ENCODE measurements at regions not wholly inside any gene's neighbourhood (a gene's known extent, or its start where the extent isn't known, plus 50 kb on each side); places are given as distances from the start of the nearest gene placed in this dataset.
"Not testable (repeated sequence)": the region's sequence is repeated elsewhere in the genome, so short reads cannot be mapped to it uniquely, and the experiment has no call there.

- H4K20me1 ChIP-seq (ENCODE audit: insufficient read depth, low read length, poor library complexity, severe bottlenecking), result no peaks in the 10 kb centered on the region
- no peaks in the 10 kb centered on the region for H3K9me3 ChIP-seq (ENCODE audit: insufficient read depth, low read depth, low read length)
- TF ChIP-seq CTCF (conservative IDR thresholded peaks at IDR 0.05; ENCODE audit: low read length) (no peak), EZH2phosphoT487 (IDR thresholded peaks at IDR 0.05; ENCODE audit: borderline replicate concordance) (no peak)
- H3K4me1 ChIP-seq (ENCODE audit: insufficient read depth, low read length, poor library complexity, severe bottlenecking), result no peaks in the 10 kb centered on the region
- H3K9ac ChIP-seq (ENCODE audit: low read depth, low read length, poor library complexity, severe bottlenecking), result no peak overlapping the region
- no peak overlapping the region for H3K4me2 ChIP-seq (ENCODE audit: low read depth, low read length, poor library complexity, severe bottlenecking)
- no peak overlapping the region for H2AFZ ChIP-seq (ENCODE audit: low read length)
- no peaks in the 10 kb centered on the region for H3F3A ChIP-seq (ENCODE audit: low read depth)
- no peaks in the 10 kb centered on the region for H3K79me2 ChIP-seq (ENCODE audit: insufficient read depth, low read length)
- no peaks in the 10 kb centered on the region for H3K27me3 ChIP-seq (ENCODE audit: insufficient read depth, low read length, poor library complexity, severe bottlenecking)
- no peaks in the 10 kb centered on the region for H3K36me3 ChIP-seq (ENCODE audit: insufficient read depth, low read length)
- H3K9me2 ChIP-seq (replicated peaks; ENCODE audit: low read depth, low read length), result no peaks in the 10 kb centered on the region
- H3K4me3 ChIP-seq (ENCODE audit: low read length, poor library complexity, severe bottlenecking), result no peak overlapping the region
These were observed 136.5 kb upstream of the PITX1 start for GRCh38 chr5:135170500-135170899.

- Histone ChIP-seq H4K20me1 (ENCODE audit: insufficient read depth, low read length, poor library complexity, severe bottlenecking) (no peaks in the 10 kb centered on the region), H3K79me2 (ENCODE audit: insufficient read depth, low read length) (no peaks in the 10 kb centered on the region), H3K9me2 (replicated peaks; ENCODE audit: low read depth, low read length) (no peaks in the 10 kb centered on the region), H3F3A (ENCODE audit: low read depth) (no peaks in the 10 kb centered on the region), H3K9me3 (ENCODE audit: insufficient read depth, low read depth, low read length) (no peaks in the 10 kb centered on the region), H3K4me1 (ENCODE audit: insufficient read depth, low read length, poor library complexity, severe bottlenecking) (no peaks in the 10 kb centered on the region), H3K4me2 (ENCODE audit: low read depth, low read length, poor library complexity, severe bottlenecking) (no peak overlapping the region), H3K36me3 (ENCODE audit: insufficient read depth, low read length) (no peaks in the 10 kb centered on the region), H3K27me3 (ENCODE audit: insufficient read depth, low read length, poor library complexity, severe bottlenecking) (no peaks in the 10 kb centered on the region), H3K9ac (ENCODE audit: low read depth, low read length, poor library complexity, severe bottlenecking) (no peak overlapping the region), H3K4me3 (ENCODE audit: low read length, poor library complexity, severe bottlenecking) (no peak overlapping the region), H2AFZ (ENCODE audit: low read length) (no peak overlapping the region)
- no peak for TF ChIP-seq EZH2phosphoT487 (IDR thresholded peaks at IDR 0.05; ENCODE audit: borderline replicate concordance)
- TF ChIP-seq CTCF (conservative IDR thresholded peaks at IDR 0.05; ENCODE audit: low read length), result no peak
These were observed 135.7 kb upstream of the PITX1 start for GRCh38 chr5:135169753-135170152.

GRCh38 chr5:135167634-135168033, 133.6 kb upstream of the PITX1 start:
- no peaks in the 10 kb centered on the region for H3K9me3 ChIP-seq (ENCODE audit: insufficient read depth, low read depth, low read length)
- H3K79me2 ChIP-seq (ENCODE audit: insufficient read depth, low read length), result no peaks in the 10 kb centered on the region
- H3F3A ChIP-seq (ENCODE audit: low read depth), result no peaks in the 10 kb centered on the region
- H3K9me2 ChIP-seq (replicated peaks; ENCODE audit: low read depth, low read length), result no peaks in the 10 kb centered on the region
- no peak overlapping the region for H3K4me2 ChIP-seq (ENCODE audit: low read depth, low read length, poor library complexity, severe bottlenecking)
- H3K4me1 ChIP-seq (ENCODE audit: insufficient read depth, low read length, poor library complexity, severe bottlenecking), result no peaks in the 10 kb centered on the region
- H4K20me1 ChIP-seq (ENCODE audit: insufficient read depth, low read length, poor library complexity, severe bottlenecking), result no peaks in the 10 kb centered on the region
- no peak overlapping the region for H3K4me3 ChIP-seq (ENCODE audit: low read length, poor library complexity, severe bottlenecking)
- no peaks in the 10 kb centered on the region for H3K27me3 ChIP-seq (ENCODE audit: insufficient read depth, low read length, poor library complexity, severe bottlenecking)
- H3K36me3 ChIP-seq (ENCODE audit: insufficient read depth, low read length), result no peaks in the 10 kb centered on the region
- TF ChIP-seq EZH2phosphoT487 (IDR thresholded peaks at IDR 0.05; ENCODE audit: borderline replicate concordance), result no peak
- no peak for TF ChIP-seq CTCF (conservative IDR thresholded peaks at IDR 0.05; ENCODE audit: low read length)
- no peak overlapping the region for H3K9ac ChIP-seq (ENCODE audit: low read depth, low read length, poor library complexity, severe bottlenecking)
- no peak overlapping the region for H2AFZ ChIP-seq (ENCODE audit: low read length)

- not testable (repeated sequence) for H3K9me2 ChIP-seq (replicated peaks; ENCODE audit: low read depth, low read length); H4K20me1 ChIP-seq (ENCODE audit: insufficient read depth, low read length, poor library complexity, severe bottlenecking); H3K4me1 ChIP-seq (ENCODE audit: insufficient read depth, low read length, poor library complexity, severe bottlenecking); H3K4me2 ChIP-seq (ENCODE audit: low read depth, low read length, poor library complexity, severe bottlenecking); H3K36me3 ChIP-seq (ENCODE audit: insufficient read depth, low read length); H3K79me2 ChIP-seq (ENCODE audit: insufficient read depth, low read length); H2AFZ ChIP-seq (ENCODE audit: low read length); H3K9me3 ChIP-seq (ENCODE audit: insufficient read depth, low read depth, low read length); H3K27me3 ChIP-seq (ENCODE audit: insufficient read depth, low read length, poor library complexity, severe bottlenecking); H3K4me3 ChIP-seq (ENCODE audit: low read length, poor library complexity, severe bottlenecking); H3F3A ChIP-seq (ENCODE audit: low read depth); H3K9ac ChIP-seq (ENCODE audit: low read depth, low read length, poor library complexity, severe bottlenecking)
These were observed 131.0 kb upstream of the PITX1 start for GRCh38 chr5:135164873-135165614.
